ENCODE measurements at regions not wholly inside any gene's neighbourhood (a gene's known extent, or its start where the extent isn't known, plus 50 kb on each side); places are given as distances from the start of the nearest gene placed in this dataset.
"Not testable (repeated sequence)": the region's sequence is repeated elsewhere in the genome, so short reads cannot be mapped to it uniquely, and the experiment has no call there.

DNA sequence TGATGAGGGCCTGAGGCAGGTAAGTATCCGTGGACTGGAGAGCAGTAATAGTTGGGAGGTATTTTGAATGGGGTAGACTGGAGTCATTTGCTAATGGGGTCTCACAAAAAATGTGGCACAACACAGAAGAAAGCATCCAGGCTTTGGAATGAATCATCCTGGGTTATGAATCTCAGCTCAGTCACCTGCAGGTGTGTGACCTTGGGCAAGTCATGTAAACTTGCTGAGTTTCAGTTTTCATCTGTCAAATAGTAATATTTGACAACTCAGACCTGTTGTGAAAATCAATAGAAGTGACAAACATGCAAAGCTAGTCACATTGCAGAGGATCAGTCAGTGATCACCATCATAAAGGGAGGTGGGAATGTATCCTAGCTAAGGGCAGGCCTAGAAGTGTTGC, 232.0 kb upstream of the TENM4 start:
- no peak for DNase-seq (ENCODE audit: extremely low read depth in 1 of 2, low read depth in 1 of 2)

DNA sequence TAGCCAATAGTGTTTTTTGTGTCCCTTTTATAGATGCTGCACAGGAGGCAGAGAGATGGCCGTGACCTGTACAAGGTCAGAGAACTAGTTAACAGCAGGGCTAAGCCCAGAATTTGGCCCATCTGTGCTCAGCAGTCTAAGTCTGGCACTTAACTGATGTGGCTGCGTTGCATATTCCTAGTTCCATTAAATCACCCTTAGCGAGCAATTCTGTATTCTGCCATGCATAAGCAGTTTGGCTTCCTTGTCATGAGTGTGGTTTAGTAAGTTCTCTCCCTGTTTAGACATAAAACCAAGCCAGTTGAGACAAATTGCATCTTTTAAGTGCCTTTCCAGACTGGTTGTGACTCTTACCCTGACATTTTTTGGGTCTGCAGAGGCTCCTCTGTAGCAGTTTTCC, 230.6 kb upstream of the TENM4 start:
- no peak for DNase-seq (ENCODE audit: extremely low read depth in 1 of 2, low read depth in 1 of 2)

DNA sequence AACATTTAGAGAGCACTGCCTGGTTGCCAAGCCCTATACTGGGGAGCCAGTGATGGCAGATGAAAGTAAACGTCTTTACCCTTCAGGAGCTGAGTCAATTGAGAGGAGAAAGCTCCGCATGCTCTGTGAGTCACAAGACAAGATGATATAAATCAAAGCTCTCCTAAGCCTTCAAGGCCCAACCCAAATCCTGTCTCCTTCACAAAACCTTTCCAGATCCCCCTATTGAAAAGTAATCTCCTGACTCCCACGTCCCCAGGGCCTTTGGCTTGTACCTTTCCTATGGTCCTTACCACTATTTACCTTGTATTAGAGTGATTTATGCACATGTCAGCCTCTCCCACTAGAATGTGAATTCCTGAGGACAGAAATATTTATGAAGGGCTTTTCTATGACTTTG, 230.1 kb upstream of the TENM4 start:
- DNase-seq (ENCODE audit: extremely low read depth in 1 of 2, low read depth in 1 of 2): no peak

DNA sequence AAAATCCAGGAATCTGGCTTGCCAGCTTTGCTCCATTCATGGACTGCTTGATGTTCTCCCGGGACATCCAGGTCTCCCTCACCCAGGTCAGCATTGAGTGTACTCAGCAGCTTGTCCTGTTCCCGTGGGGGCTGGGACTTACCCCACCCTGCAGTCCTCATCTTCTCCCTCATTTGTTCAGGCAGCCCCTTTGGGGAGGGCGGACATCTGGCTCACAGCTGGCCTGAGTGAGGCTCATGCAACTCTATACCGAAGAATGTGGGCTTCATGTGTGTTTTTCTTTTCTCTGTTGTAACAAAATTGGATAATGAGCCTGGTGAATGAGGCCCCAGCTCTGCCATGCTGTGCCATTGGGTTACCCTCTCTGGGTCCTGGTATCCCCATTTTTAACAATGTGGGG, 227.7 kb upstream of the TENM4 start:
- DNase-seq (ENCODE audit: extremely low read depth in 1 of 2, low read depth in 1 of 2): no peak

DNA sequence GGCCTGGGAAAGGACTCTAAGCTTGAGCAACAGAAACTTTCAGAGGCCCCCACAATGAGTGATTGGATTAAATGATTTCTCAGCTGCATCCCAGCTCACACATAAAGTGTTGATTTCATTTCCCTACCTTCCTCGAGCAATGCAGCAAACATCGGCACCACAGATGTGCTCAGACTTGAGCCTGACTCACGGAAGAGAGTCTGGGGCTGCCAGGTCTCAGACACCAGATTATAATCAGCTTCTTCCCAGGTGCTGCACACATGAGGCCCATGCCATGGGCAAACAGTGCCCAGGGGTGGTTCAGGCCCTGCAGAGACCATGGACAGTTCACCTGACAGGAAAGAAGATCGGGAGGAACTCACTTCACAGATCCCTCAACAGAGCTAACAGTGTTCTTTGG, 226.6 kb upstream of the TENM4 start:
- no peak for DNase-seq (ENCODE audit: extremely low read depth in 1 of 2, low read depth in 1 of 2)

DNA sequence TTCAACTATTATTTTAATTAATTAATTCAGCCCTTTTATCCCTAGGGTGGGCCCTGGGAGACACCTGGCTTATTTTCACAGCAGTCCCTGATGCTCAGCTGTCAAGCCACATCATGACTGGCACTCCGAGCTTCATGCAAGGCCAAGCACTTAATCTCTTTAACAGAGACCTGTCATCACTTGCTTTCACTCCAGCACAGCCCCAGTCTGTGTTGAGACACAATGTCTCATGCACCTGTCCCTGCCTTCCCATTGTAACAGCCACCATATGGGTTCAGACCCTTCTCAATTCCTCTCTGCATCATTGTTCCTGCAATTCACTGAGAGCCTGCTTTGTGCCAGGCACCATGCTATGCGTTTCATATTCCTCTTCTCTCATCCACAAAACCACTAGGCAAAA, 222.2 kb upstream of the TENM4 start:
- DNase-seq (ENCODE audit: extremely low read depth in 1 of 2, low read depth in 1 of 2): no peak

DNA sequence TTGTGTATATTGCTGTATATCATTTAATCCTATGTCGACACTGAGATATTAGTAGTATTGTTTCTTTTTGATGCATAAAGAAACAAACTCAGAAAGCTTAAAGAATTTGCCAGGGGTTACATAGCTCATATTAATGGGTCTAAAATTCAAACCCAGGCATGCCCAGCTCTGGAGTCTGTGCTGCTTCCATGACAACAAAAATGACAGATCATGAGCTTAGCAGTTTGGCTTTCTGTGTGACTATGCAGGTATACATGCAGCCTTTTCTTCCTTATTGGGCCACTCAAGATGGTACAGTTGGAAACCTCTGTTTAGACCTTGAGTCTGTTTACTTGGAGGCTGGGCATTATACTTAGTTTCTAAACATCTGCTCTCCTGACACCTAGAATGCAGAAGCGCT, 220.5 kb upstream of the TENM4 start:
- DNase-seq (ENCODE audit: extremely low read depth in 1 of 2, low read depth in 1 of 2): no peak

DNA sequence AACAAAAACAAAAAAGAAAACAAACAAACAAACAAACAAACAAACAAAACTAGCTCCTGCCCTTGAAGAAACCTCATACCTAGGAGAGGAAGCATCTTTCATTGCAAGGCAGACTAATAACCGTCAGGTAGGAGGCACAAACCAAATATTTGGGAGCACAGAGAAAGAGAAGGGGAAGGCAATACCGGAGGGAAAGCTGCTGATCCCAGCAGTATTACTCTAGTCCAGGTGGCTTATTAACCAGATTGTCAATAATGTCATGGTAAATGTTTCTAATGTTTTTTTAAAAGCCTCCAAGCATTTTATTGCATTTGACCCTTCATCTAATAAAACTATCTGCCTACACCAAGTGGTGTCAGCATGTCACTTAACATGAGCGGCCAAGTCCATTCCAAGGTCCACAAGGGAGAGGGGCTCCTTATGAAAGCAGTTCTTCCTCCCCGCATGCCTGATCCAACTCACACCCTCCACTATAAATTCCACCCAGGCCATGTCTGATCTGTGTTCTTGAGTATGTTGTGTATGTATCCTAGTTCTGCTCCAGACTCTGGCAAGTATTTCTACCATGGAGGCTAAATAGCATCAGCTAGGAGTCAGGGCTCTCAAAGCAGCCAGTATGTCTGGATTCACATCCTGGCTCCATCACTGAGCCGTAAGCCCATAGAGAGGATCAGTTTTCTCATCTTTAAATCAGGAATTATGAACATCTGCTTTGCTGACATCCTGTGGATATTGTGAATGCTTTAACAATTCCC, 208.1 kb upstream of the TENM4 start:
- DNase-seq (ENCODE audit: extremely low read depth in 1 of 2, low read depth in 1 of 2): no peak

DNA sequence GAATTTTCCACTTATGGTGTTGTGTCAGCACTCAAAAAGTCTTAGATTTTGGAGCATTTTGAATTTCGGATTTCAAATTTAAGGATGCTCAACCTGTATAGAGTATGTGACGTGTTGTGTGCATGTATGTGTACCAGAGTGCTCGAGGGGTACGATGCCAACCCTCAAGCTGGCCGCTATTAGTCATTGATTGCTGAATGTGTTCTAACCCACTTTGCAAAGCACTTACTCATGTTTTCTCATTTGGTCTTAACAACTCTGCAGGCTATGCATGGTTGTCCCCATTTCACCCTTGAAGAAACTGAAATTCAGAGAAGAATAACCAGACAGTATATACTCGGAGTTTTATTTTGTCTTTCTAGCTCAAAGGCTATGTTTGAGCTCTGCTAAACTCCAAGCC, 196.4 kb upstream of the TENM4 start:
- DNase-seq (ENCODE audit: extremely low read depth in 1 of 2, low read depth in 1 of 2): no peak

DNA sequence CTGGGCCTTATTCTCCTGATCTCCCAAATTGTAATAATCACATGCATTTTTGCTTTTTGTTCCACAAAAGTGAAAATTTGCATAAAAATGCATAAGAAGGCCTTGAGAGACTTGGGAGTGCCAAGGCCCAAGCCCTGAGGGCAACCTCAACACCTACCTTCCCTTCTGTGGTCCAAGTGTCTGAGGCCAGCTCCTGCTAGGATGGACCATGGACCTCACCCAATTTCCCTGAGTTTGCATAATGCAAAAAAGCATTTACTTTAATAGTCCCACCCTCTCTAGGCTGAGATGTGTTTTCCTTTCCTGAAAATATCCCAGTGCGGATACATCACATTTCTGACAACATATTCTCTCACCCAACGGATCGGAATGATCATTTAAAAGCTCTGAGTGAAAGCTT, 194.1 kb upstream of the TENM4 start:
- no peak for DNase-seq (ENCODE audit: extremely low read depth in 1 of 2, low read depth in 1 of 2)

DNA sequence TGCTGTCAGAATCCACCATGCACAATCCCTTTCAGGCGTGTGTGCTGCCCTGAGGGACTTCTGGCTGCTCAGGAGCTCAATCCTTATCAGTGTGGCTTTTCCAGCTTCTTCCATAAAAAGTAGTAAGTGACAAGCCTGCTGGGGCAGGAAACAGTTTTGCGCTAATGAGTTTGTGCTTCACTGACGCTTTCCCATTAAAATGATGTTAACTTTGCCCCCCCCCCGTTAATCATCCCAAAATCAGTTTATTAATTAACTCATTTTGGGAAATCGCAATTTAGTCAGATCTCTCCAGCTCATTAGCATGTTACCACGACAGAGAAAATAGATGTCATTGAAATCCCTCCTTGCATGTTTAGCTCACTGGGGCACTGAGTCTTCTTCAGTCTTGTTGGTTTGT, 186.5 kb upstream of the TENM4 start:
- DNase-seq (ENCODE audit: extremely low read depth in 1 of 2, low read depth in 1 of 2): no peak

DNA sequence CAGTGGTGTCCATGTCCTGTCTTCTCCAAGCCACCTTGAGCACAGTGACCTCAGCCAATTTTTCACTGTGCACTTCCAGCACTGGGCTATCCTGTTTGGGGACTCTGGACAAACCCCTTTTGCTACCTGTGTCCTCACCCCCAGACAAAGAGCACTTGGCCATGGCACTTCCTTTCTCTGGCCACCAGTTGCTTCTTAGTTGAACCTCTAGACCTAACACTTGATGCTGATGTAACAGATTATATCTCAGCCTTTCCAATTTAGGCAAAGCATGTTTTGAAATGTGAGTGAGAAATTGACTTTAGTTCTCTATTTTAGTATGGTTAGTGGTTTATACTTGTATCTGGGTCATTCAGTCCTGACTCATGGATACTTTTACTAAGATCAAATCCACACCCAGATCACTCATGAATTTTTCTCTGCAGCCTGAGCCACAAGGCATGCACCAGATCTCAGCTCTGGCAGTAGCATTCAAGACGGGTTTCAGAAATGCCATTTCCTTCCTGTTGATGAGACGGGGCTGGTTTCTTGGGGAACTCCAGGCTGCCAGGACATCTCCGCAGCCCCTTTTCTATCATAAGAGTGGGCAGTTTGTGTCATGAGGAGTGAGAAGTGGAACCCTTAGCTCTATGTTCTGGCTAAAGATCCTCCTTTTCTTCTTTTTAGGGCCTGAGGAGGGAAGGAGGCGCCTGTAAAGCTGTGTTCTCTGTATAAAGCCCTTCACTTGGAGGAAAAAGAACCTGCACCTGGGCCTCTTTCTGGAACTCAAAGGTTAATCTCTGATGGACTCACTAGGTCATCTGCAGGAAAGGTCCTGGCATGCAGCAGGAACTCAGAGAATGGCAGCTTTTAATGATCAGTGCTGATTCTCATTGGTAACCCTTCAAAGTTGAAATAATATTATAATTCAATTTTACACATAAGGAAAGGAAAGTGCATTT, 185.6 kb upstream of the TENM4 start:
- no peak for DNase-seq (ENCODE audit: extremely low read depth in 1 of 2, low read depth in 1 of 2)

DNA sequence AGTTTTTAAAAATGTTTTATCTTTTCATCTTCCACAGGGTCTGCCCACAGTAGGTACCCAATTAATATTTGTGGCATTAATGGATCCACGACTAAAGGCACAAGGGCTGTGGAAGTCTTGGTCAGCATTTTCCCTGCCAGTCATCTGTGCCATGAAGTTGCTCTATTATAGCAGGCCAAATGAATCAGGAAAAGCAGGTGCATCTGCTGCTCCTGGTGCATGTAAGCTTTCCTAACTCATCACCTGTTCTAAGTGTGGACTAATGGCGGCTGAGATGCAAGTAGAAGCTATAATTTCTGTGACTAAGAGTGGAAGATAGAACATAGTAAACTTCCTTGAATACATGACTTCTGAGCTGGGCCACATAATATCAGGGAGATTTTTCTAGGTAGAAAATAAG, 182.5 kb upstream of the TENM4 start:
- no peak for DNase-seq (ENCODE audit: extremely low read depth in 1 of 2, low read depth in 1 of 2)

DNA sequence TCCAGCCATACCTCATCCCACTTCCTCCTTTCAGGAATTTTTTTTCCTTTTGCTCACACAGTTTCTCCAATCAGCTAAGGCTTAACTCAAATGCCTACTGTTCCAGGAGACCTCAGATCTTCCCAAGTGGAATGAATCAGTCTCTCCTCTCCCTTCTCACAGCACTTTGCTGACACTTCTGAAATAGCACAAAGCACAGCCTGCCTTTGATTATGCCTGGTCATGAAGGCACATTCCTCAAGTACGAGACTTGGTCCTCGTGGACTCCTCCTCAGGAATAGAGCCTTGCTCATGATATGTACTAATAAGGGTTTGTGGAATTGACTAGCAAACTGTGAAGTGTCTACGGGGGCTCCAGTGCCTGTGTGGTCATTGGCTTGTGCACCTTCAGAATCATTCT, 176.7 kb upstream of the TENM4 start:
- no peak for DNase-seq (ENCODE audit: extremely low read depth in 1 of 2, low read depth in 1 of 2)

DNA sequence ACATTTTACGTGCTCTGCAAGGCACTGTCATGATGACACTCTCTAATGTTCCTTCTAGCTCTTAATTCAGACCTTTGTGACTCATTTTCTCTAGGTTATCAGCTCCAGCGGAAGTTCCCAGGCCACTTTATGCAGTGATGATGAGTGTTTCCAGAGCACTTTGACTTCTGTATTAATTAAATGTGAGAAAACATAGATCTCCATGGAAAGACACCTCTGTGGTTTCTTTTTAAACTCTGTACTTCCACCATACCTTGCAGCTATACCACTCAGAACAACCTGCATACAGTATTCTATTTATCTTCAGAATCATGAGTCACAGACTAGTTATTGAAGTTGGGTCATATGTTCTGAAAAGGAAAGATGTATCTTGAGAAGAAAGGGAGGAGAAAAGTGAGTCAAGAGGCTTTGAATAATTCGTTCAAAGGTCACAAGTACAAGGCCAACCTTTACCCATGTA, 175.6 kb upstream of the TENM4 start:
- DNase-seq (ENCODE audit: extremely low read depth in 1 of 2, low read depth in 1 of 2): no peak

DNA sequence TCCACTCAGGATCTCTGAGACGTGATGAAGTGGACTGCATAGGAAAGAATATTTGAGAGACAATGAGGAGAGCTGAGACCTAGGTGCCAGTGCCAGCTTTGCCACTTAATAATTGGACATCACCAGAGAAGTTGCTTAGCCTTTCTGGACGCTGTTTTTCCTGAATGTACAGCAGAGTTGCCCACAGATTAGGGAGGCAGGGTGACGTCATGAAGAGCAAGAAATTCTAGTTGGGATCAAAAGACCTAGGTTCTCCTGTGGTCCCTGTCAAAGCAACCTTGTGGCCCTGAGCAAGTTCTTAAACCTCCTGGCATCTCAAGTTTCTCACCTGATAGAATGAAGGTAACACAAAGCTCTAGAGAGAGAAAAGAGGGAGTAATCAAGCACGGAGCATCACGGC, 174.6 kb upstream of the TENM4 start:
- DNase-seq (ENCODE audit: extremely low read depth in 1 of 2, low read depth in 1 of 2): no peak

DNA sequence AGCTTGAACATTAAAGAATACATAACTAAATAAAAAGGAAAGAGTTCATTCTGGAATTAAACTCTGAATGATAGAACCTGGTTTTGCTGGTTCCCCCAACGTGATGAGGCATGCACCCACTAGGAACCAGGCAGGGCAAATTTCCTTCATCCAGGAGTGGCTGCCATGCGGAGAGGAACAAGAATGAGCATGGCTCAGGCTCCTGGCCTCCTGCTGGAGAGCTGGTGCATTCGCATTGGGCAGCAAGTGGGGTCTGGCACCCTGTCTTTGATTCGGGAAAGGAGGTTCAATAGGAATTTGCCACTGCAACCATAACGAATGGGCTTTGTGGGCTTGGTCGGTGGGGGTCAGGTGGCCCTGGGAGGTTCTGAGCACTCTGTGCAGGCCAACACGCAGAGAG, 169.8 kb upstream of the TENM4 start:
- DNase-seq (ENCODE audit: extremely low read depth in 1 of 2, low read depth in 1 of 2): no peak

DNA sequence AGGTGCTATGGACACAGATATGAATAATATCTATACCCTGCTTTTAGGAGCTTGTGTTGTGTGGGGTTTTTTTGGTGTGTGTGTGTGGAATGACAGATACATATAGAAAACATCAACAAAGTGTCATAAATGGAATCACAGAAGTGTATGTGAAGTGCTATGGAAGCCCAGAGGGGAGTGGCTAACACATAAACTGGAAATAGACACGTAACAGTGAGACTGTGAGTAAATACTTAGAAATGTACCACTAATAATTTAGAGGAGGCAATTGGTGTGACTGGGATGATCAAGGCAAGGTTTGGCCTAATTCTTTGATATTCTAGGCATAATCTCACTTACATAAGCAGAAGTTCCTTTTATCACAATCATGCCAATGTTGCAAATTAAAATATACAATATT, 169.3 kb upstream of the TENM4 start:
- DNase-seq (ENCODE audit: extremely low read depth in 1 of 2, low read depth in 1 of 2): no peak

DNA sequence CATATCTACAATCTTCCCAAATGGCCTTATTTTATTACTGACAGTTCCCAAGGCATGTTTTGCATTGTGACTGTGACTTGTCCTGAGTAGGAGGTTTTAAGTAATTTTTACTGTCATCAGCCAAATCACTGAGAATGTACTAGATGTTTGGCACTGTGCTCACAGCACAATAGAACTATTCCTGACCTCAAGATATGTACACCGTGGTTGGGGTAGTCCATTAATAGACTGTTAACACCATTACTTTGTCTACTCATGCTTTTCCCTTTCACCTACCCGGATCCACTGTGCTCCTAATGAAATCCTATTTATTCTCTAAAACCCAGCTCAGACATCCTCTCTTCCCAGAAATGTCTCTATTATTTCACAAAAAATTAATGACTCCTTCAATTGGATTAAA, 168.7 kb upstream of the TENM4 start:
- no peak for DNase-seq (ENCODE audit: extremely low read depth in 1 of 2, low read depth in 1 of 2)

DNA sequence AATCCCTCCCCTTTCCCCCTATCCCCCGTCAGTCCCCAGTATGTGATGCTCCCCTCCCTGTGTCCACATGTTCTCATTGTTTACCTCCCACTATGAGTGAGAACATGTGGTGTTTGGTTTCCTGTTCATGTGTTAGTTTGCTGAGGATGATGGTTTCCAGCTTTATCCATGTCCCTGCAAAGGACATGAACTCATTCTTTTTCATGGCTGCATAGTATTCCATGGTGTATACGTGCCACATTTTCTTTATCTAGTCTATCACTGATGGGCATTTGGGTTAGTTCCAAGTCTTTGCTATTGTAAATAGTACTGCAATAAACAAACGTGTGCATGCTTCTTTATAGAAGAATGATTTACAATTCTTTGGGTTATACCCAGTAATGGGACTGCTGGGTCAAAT, 165.6 kb upstream of the TENM4 start:
- DNase-seq (ENCODE audit: extremely low read depth in 1 of 2, low read depth in 1 of 2): not testable (repeated sequence)

DNA sequence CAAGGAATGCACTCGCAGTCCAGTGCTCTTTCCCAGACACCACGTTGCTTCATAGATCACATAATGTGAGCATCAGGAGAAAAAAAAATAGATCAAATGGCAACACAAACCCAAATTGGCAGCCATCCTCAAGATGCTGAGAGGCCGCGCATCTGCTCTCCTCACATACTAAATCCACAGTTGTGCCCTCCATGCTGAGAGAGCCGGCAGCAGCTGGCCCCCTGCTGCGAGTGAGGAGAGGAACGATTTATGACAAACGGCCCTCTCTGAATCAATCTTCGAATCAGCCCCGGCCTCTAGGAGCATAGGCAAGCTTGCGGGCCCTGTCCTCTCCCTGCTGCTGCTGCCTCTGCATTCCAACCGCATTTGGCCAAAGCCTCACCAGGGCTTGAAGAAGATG, 159.9 kb upstream of the TENM4 start:
- DNase-seq (ENCODE audit: extremely low read depth in 1 of 2, low read depth in 1 of 2): no peak

DNA sequence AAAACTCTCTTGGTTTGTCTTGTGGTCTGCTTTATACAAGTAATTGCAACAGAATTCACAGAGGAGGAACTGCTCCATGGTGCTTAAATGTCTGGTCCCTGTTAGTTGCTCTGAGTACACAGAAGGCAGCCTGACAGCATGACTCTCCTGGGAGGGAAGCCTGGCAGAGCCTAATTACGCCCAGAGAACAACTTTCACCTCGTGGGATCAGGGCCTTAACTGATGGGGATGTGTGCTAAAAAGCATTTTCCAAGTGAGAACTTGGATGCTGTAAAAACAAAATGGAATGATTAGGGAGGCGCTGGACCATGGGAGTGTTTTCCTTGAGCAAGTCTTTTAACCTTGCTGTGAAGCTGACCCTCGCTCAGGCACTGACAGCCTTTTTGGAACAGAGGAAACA, 154.0 kb upstream of the TENM4 start:
- no peak for DNase-seq (ENCODE audit: extremely low read depth in 1 of 2, low read depth in 1 of 2)

Measured in activated CD8-positive, alpha-beta memory T cell treated with anti-CD3 and anti-CD28 coated beads for 1 hour (primary cell).